ENCODE measurements at regions not wholly inside any gene's neighbourhood (a gene's known extent, or its start where the extent isn't known, plus 50 kb on each side); places are given as distances from the start of the nearest gene placed in this dataset.

- TF ChIP-seq POLR2AphosphoS5 (IDR thresholded peaks at IDR 0.05) (no peak), POLR2A (IDR thresholded peaks at IDR 0.05; ENCODE audit: low read depth) (no peak), CTCF (IDR thresholded peaks at IDR 0.05) (peak; percentile 56 to 76 (median 63)), EP300 (IDR thresholded peaks at IDR 0.05) (no peak)
Observed at GRCh38 chr4:82268050-82268825, 105.6 kb downstream of the HNRNPD start.
